ENCODE measurements at regions not wholly inside any gene's neighbourhood (a gene's known extent, or its start where the extent isn't known, plus 50 kb on each side); places are given as distances from the start of the nearest gene placed in this dataset.

GRCh38 chr19:28956961-28957360 lies 256.0 kb downstream of the UQCRFS1 start:
- H3K36me3 Mint-ChIP-seq (ENCODE audit: insufficient read depth, unreplicated experiment): no peaks in the 10 kb centered on the region
- ChIA-PET CTCF (interaction anchor here (0.5 to 1.3 kb wide), 3 partner anchors 9 to 678 kb away, joined by 4 read pairs; no protein-coding TSS in a partner anchor), POLR2A (no interaction called here)
- intact Hi-C loops (cut with micrococcal nuclease): no loop called here
- no peak overlapping the region for H3K27ac Mint-ChIP-seq (ENCODE audit: low read depth, unreplicated experiment)
- DNase-seq (ENCODE audit: unreplicated experiment): no peak
- H3K4me3 Mint-ChIP-seq (ENCODE audit: unreplicated experiment): no peak overlapping the region
- H3K9me3 Mint-ChIP-seq (ENCODE audit: unreplicated experiment): peaks cover 36% of the 10 kb centered on the region
- BruUV-seq (replicated peaks): no TSS peak
- H3K27me3 Mint-ChIP-seq (ENCODE audit: insufficient read depth, unreplicated experiment): no peaks in the 10 kb centered on the region
- no peak for TF ChIP-seq CTCF (IDR thresholded peaks at IDR 0.05; ENCODE audit: unreplicated experiment)
- H3K4me1 Mint-ChIP-seq (ENCODE audit: insufficient read depth, unreplicated experiment): no peaks in the 10 kb centered on the region

- BruUV-seq (replicated peaks): no TSS peak
- Mint-ChIP-seq H3K27ac (ENCODE audit: low read depth, unreplicated experiment) (no peak overlapping the region), H3K4me3 (ENCODE audit: unreplicated experiment) (no peak overlapping the region), H3K27me3 (ENCODE audit: insufficient read depth, unreplicated experiment) (no peaks in the 10 kb centered on the region), H3K9me3 (ENCODE audit: unreplicated experiment) (peaks cover 36% of the 10 kb centered on the region), H3K4me1 (ENCODE audit: insufficient read depth, unreplicated experiment) (no peaks in the 10 kb centered on the region), H3K36me3 (ENCODE audit: insufficient read depth, unreplicated experiment) (no peaks in the 10 kb centered on the region)
- DNase-seq (ENCODE audit: unreplicated experiment): no peak
- POLR2A ChIA-PET: no interaction called here
- no peak for TF ChIP-seq CTCF (IDR thresholded peaks at IDR 0.05; ENCODE audit: unreplicated experiment)
- CTCF ChIA-PET: interaction anchor here (1.3 kb wide), 1 partner anchor 10 kb away, joined by 4 read pairs; no protein-coding TSS in a partner anchor
- intact Hi-C loops (cut with micrococcal nuclease): no loop called here
Observed at GRCh38 chr19:28956421-28956820, 256.5 kb downstream of the UQCRFS1 start.

- H3K36me3 Mint-ChIP-seq (ENCODE audit: insufficient read depth, unreplicated experiment): no peaks in the 10 kb centered on the region
- TF ChIP-seq CTCF (IDR thresholded peaks at IDR 0.05; ENCODE audit: unreplicated experiment): no peak
- ChIA-PET CTCF (no interaction called here), POLR2A (no interaction called here)
- H3K27ac Mint-ChIP-seq (ENCODE audit: low read depth, unreplicated experiment): no peak overlapping the region
- peaks cover 39% of the 10 kb centered on the region for H3K9me3 Mint-ChIP-seq (ENCODE audit: unreplicated experiment)
- intact Hi-C loops (cut with micrococcal nuclease): no loop called here
- no peaks in the 10 kb centered on the region for H3K4me1 Mint-ChIP-seq (ENCODE audit: insufficient read depth, unreplicated experiment)
- DNase-seq (ENCODE audit: unreplicated experiment): no peak
- no peaks in the 10 kb centered on the region for H3K27me3 Mint-ChIP-seq (ENCODE audit: insufficient read depth, unreplicated experiment)
- no TSS peak for BruUV-seq (replicated peaks)
- H3K4me3 Mint-ChIP-seq (ENCODE audit: unreplicated experiment): no peak overlapping the region
Observed at GRCh38 chr19:28949535-28949934, 263.4 kb downstream of the UQCRFS1 start.

GRCh38 chr19:28949027-28949426 lies 263.9 kb downstream of the UQCRFS1 start:
- Mint-ChIP-seq H3K27me3 (ENCODE audit: insufficient read depth, unreplicated experiment) (no peaks in the 10 kb centered on the region), H3K36me3 (ENCODE audit: insufficient read depth, unreplicated experiment) (no peaks in the 10 kb centered on the region), H3K4me3 (ENCODE audit: unreplicated experiment) (no peak overlapping the region), H3K4me1 (ENCODE audit: insufficient read depth, unreplicated experiment) (no peaks in the 10 kb centered on the region), H3K27ac (ENCODE audit: low read depth, unreplicated experiment) (no peak overlapping the region), H3K9me3 (ENCODE audit: unreplicated experiment) (peaks cover 44% of the 10 kb centered on the region)
- intact Hi-C loops (cut with micrococcal nuclease): no loop called here
- BruUV-seq (replicated peaks): no TSS peak
- CTCF ChIA-PET: no interaction called here
- TF ChIP-seq CTCF (IDR thresholded peaks at IDR 0.05; ENCODE audit: unreplicated experiment): no peak
- no peak for DNase-seq (ENCODE audit: unreplicated experiment)
- POLR2A ChIA-PET: interaction anchor here (0.6 kb wide), 1 partner anchor 13 kb away, joined by 3 read pairs; no protein-coding TSS in a partner anchor
